Endothelial cell of umbilical vein (primary cell): ENCODE measurements at regions not wholly inside any gene's neighbourhood (a gene's known extent, or its start where the extent isn't known, plus 50 kb on each side); places are given as distances from the start of the nearest gene placed in this dataset.

Source experiments
- BruUV-seq: library from RNA; stranded (reverse); fragments of 400-500 nt; replicated peaks from 2 replicates; lab custom pipeline; 2021; lab: Mats Ljungman, UMichigan
- CTCF ChIA-PET: fragments of 300-600, 350-600 bp; sonication (Branson Sonifier 250); formaldehyde crosslinking; loops from one replicate; lab custom pipeline; 2021; ENCODE audit warnings: antibody characterized with exemption, inconsistent platforms; lab: Charles Lee
- POLR2A ChIA-PET: fragments of 300-600, 350-600 bp; sonication (Branson Sonifier 250); formaldehyde crosslinking; loops from one replicate; lab custom pipeline; 2021; ENCODE audit warnings: antibody characterized with exemption, inconsistent platforms; lab: Charles Lee
- DNase-seq: peaks from one replicate; pipeline ENCODE4 v3.0.0-alpha.2; 2011; ENCODE audit warnings: low read depth, low spot score
- FAIRE-seq: peaks from 2 replicates; lab custom pipeline; 2011; peaks lifted over from hg19 to GRCh38; lab: Jason Lieb, UNC
- H2AFZ ChIP-seq: 2 replicates; pipeline ENCODE4 v1.6.0; 2012; ENCODE audit warnings: low read depth, low read length, control low read depth, inconsistent platforms
- H3K27ac ChIP-seq: 2 replicates; pipeline ENCODE4 v1.5.1; 2011; ENCODE audit warnings: low read depth, mild to moderate bottlenecking, control low read depth, low read length, moderate library complexity; ENCODE audit not compliant: insufficient read depth
- H3K27me3 ChIP-seq, 2 experiments: 2 replicates each; pipeline versions ENCODE4 v1.6.0 to v1.6.1; 2011; ENCODE audit warnings: low read length in 2 of 2, mixed read lengths in 1 of 2; ENCODE audit not compliant: control insufficient read depth in 2 of 2, insufficient read depth in 2 of 2
- H3K36me3 ChIP-seq, 2 experiments: 2 replicates in 1 of 2; 3 replicates in 1 of 2; pipeline ENCODE4 v1.5.1; 2011; ENCODE audit warnings: low read length in 2 of 2, mild to moderate bottlenecking in 1 of 2, moderate library complexity in 1 of 2; ENCODE audit not compliant: control insufficient read depth in 2 of 2, insufficient read depth in 2 of 2; ENCODE audit errors: extremely low read depth in 1 of 2
- H3K4me1 ChIP-seq: 3 replicates; pipeline ENCODE4 v1.5.1; 2011; ENCODE audit warnings: mild to moderate bottlenecking, low read length; ENCODE audit not compliant: control insufficient read depth, insufficient read depth; ENCODE audit errors: extremely low read depth
- H3K4me2 ChIP-seq: 2 replicates; pipeline ENCODE4 v1.6.1; 2011; ENCODE audit warnings: low read length, control low read depth, mixed read lengths; ENCODE audit not compliant: insufficient read depth
- H3K4me3 ChIP-seq, 3 experiments: fragments of 200-600 bp in 1 of 3; sonication (generic), shearing (Covaris generic) in 1 of 3; replicated peaks in 1 of 3; 2 replicates each; pipeline ENCODE4 v1.5.1; 2011 to 2016; ENCODE audit warnings: control low read depth in 3 of 3, low read length in 3 of 3, mild to moderate bottlenecking in 2 of 3, inconsistent platforms in 1 of 3, low read depth in 1 of 3, moderate library complexity in 1 of 3; ENCODE audit not compliant: insufficient read depth in 1 of 3
- H3K79me2 ChIP-seq: 2 replicates; pipeline ENCODE4 v1.6.0; 2012; ENCODE audit warnings: low read length, inconsistent platforms; ENCODE audit not compliant: control insufficient read depth, insufficient read depth
- H3K9ac ChIP-seq: replicated peaks from 2 replicates; pipeline ENCODE3; 2011; ENCODE audit warnings: low read length, control low read depth; ENCODE audit not compliant: insufficient read depth; ENCODE audit errors: extremely low read depth
- H3K9me1 ChIP-seq: replicated peaks from 3 replicates; pipeline ENCODE4 v1.6.0; 2011; ENCODE audit warnings: mild to moderate bottlenecking, low read length; ENCODE audit not compliant: control insufficient read depth, insufficient read depth; ENCODE audit errors: extremely low read depth
- H3K9me3 ChIP-seq: replicated peaks from 2 replicates; pipeline ENCODE4 v1.5.1; 2012; ENCODE audit warnings: low read length, inconsistent platforms; ENCODE audit not compliant: control insufficient read depth, insufficient read depth
- H4K20me1 ChIP-seq: replicated peaks from 2 replicates; pipeline ENCODE3; 2011; ENCODE audit warnings: mild to moderate bottlenecking, low read length; ENCODE audit not compliant: control insufficient read depth, insufficient read depth; ENCODE audit errors: extremely low read depth
- EZH2 ChIP-seq: IDR thresholded peaks from 2 replicates; pipeline ENCODE4 v1.6.1; 2012; ENCODE audit warnings: borderline replicate concordance, low read depth, mild to moderate bottlenecking, moderate library complexity, low read length, inconsistent platforms; ENCODE audit not compliant: severe bottlenecking
- FOS ChIP-seq: IDR thresholded peaks from 2 replicates; pipeline ENCODE4 v1.6.1; 2011; ENCODE audit warnings: mild to moderate bottlenecking, low read length, moderate library complexity, borderline replicate concordance; ENCODE audit not compliant: insufficient read depth
- GATA2 ChIP-seq: IDR thresholded peaks from 2 replicates; pipeline ENCODE4 v1.7.0; 2011; ENCODE audit warnings: low read depth, mild to moderate bottlenecking, moderate library complexity, mixed read lengths, low read length; ENCODE audit not compliant: insufficient read length, insufficient read depth
- JUN ChIP-seq: IDR thresholded peaks from 2 replicates; pipeline ENCODE4 v1.6.1; 2011; ENCODE audit warnings: borderline replicate concordance, low read depth; ENCODE audit not compliant: insufficient read length, insufficient read depth
- MYC ChIP-seq: IDR thresholded peaks from one replicate; pipeline ENCODE4 v1.6.1; 2011; ENCODE audit warnings: mild to moderate bottlenecking, low read depth, low read length
- POLR2A ChIP-seq: IDR thresholded peaks from 2 replicates; pipeline ENCODE4 v1.6.1; 2012; ENCODE audit warnings: low read depth, mild to moderate bottlenecking, control low read depth, low read length
- POLR2AphosphoS5 ChIP-seq: IDR thresholded peaks from 2 replicates; pipeline ENCODE4 v1.6.1; 2012; ENCODE audit warnings: low read depth, mild to moderate bottlenecking, control low read depth, low read length, moderate library complexity; ENCODE audit not compliant: insufficient read depth
- dilution Hi-C: fragments of 300-500 bp; cut with MboI; formaldehyde crosslinking; loops from one replicate; pipeline ENCODE4 v1.15.0; 2019; ENCODE audit warnings: low sequenced_read_pairs; ENCODE audit not compliant: extremely low pct_ligation_motif_present
- intact Hi-C: fragments of 100-400 bp; cut with micrococcal nuclease; formaldehyde crosslinking; loops from one replicate; pipeline ENCODE4 v1.10.0; 2022
- TF ChIP-seq, protein P1 (sequence below), 2 donors: IDR thresholded peaks; 1 replicate in 1 of 2; 2 replicates in 1 of 2; pipeline ENCODE4 v1.5.1; 2011; ENCODE audit warnings: low read length in 2 of 2, mild to moderate bottlenecking in 2 of 2, moderate library complexity in 2 of 2, control low read depth in 1 of 2, inconsistent platforms in 1 of 2, low read depth in 1 of 2; ENCODE audit not compliant: insufficient read depth in 1 of 2; ENCODE audit errors: extremely low read depth in 1 of 2
- TF ChIP-seq, protein P2 (sequence below): IDR thresholded peaks from 2 replicates; pipeline ENCODE4 v1.6.1; 2011; ENCODE audit not compliant: insufficient read depth, insufficient read length

DNA sequence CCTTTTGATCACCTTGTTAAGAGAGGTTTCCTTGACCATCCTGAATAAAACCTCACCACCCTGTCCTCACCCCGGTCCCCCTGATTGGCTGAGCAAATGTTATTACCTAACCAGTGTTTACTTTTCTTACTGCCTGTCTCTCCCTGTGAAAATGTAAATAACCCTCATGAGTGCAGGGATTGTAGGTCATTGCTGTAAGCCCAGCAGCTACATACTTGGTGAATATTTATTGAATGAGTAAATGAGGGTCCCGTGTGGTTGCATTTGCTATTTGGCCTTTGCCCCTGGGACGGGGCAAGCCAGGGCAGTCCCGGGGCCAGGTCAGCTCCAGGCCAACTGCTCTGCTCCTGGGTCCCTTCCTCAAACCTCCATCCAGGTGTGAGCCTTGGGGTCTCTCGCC lies 55.5 kb upstream of the CLCN4 start:
- no peak overlapping the region for H2AFZ ChIP-seq
- FAIRE-seq (no peak), DNase-seq (no peak)
- H3K27ac ChIP-seq, result no peak overlapping the region
- H3K9ac ChIP-seq, result no peak overlapping the region
- BruUV-seq, result no TSS peak
- TF ChIP-seq, protein P1, sequence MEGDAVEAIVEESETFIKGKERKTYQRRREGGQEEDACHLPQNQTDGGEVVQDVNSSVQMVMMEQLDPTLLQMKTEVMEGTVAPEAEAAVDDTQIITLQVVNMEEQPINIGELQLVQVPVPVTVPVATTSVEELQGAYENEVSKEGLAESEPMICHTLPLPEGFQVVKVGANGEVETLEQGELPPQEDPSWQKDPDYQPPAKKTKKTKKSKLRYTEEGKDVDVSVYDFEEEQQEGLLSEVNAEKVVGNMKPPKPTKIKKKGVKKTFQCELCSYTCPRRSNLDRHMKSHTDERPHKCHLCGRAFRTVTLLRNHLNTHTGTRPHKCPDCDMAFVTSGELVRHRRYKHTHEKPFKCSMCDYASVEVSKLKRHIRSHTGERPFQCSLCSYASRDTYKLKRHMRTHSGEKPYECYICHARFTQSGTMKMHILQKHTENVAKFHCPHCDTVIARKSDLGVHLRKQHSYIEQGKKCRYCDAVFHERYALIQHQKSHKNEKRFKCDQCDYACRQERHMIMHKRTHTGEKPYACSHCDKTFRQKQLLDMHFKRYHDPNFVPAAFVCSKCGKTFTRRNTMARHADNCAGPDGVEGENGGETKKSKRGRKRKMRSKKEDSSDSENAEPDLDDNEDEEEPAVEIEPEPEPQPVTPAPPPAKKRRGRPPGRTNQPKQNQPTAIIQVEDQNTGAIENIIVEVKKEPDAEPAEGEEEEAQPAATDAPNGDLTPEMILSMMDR (IDR thresholded peaks at IDR 0.05; ENCODE audit: extremely low read depth in 1 of 2, insufficient read depth in 1 of 2, low read depth in 1 of 2, low read length in 2 of 2), result no peak
- TF ChIP-seq, protein P2, sequence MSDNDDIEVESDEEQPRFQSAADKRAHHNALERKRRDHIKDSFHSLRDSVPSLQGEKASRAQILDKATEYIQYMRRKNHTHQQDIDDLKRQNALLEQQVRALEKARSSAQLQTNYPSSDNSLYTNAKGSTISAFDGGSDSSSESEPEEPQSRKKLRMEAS, result no peak
- TF ChIP-seq POLR2AphosphoS5 (no peak), MYC (no peak), EZH2 (no peak), FOS (no peak), GATA2 (no peak), POLR2A (no peak), JUN (no peak)
- no peaks in the 10 kb centered on the region for H3K9me1 ChIP-seq
- no peak overlapping the region for H3K4me3 ChIP-seq
- ChIA-PET CTCF (interaction anchor here (1.2 kb wide), 1 partner anchor 16 kb away, joined by 3 read pairs; no protein-coding TSS in a partner anchor), POLR2A (no interaction called here)
- H3K9me3 ChIP-seq, result no peaks in the 10 kb centered on the region
- no peaks in the 10 kb centered on the region for H3K79me2 ChIP-seq
- H3K27me3 ChIP-seq, result no peaks in the 10 kb centered on the region
- H3K4me2 ChIP-seq, result no peak overlapping the region
- peaks cover 13 to 17% of the 10 kb centered on the region in 2 experiments for H3K36me3 ChIP-seq
- H3K4me1 ChIP-seq, result no peaks in the 10 kb centered on the region
- dilution Hi-C loops, result no loop called here
- H4K20me1 ChIP-seq, result no peaks in the 10 kb centered on the region
- intact Hi-C loops, result no loop called here
